GM10266 (cell line): ENCODE measurements at regions not wholly inside any gene's neighbourhood (a gene's known extent, or its start where the extent isn't known, plus 50 kb on each side); places are given as distances from the start of the nearest gene placed in this dataset.

Source experiments
- DNase-seq: peaks from one replicate; pipeline ENCODE4 v3.0.0; 2012; ENCODE audit errors: extremely low spot score
- TF ChIP-seq, protein P1 (sequence below): IDR thresholded peaks from 2 replicates; pipeline ENCODE4 v1.5.1; 2012; ENCODE audit warnings: mild to moderate bottlenecking, low read depth; ENCODE audit not compliant: control insufficient read depth, insufficient read depth; ENCODE audit errors: missing control alignments

DNA sequence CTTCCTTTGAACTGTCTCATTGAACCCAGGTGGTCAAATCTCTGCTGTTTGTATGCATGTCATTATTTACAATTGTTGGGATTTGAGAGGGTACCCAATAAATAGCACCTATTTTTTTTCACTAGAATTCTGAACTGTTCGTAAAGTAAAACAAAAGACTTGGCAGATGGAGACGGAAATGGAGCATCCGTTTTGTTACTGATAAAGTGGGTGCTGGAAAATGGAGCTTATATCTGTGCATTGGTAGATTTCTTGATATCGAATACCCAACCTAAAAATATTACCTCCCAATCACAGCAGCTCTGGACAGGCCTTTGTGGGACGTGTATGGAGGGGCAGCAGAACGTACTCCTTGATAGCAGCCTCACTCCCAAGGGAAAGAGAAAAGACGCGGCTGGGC, 224.4 kb downstream of the C12orf75 start:
- DNase-seq, result no peak
- TF ChIP-seq, protein P1, sequence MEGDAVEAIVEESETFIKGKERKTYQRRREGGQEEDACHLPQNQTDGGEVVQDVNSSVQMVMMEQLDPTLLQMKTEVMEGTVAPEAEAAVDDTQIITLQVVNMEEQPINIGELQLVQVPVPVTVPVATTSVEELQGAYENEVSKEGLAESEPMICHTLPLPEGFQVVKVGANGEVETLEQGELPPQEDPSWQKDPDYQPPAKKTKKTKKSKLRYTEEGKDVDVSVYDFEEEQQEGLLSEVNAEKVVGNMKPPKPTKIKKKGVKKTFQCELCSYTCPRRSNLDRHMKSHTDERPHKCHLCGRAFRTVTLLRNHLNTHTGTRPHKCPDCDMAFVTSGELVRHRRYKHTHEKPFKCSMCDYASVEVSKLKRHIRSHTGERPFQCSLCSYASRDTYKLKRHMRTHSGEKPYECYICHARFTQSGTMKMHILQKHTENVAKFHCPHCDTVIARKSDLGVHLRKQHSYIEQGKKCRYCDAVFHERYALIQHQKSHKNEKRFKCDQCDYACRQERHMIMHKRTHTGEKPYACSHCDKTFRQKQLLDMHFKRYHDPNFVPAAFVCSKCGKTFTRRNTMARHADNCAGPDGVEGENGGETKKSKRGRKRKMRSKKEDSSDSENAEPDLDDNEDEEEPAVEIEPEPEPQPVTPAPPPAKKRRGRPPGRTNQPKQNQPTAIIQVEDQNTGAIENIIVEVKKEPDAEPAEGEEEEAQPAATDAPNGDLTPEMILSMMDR, result no peak

DNA sequence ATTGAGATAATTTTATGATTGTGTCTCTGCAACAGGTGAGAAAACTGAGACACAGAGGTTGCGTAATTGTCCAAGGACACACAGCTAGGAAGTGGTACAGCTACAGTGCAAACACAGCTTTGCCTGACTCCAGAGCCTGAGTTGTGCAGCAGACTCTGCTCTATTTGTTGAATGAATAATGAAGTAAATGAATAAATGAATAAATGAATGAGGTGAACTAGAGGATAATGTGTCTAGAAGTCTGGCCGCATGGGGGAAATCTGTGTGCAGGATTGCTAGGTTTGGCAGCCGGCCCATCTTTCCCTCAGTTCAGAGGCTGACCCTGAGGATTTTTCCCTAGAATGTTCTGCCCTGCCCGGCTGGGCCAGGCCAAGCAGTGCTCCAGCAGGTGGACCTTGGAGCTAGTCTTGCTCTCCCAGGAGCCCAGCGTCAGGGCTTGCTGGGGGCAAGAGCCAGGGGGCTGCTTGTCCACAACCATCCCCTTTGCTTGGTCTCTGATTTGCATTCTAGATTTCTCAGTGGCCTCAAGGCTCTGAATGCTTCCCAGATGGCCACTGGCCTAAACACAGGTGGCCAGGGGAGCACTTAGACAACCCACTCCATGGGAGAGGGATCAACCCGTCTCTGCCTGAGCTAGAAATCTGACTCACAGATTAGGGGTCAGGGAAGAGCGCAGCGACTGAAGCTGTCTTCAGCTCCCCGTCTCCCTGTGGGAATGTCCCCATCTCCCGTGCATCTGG, 225.2 kb downstream of the C12orf75 start:
- no peak for DNase-seq
- TF ChIP-seq, protein P1, result no peak

DNA sequence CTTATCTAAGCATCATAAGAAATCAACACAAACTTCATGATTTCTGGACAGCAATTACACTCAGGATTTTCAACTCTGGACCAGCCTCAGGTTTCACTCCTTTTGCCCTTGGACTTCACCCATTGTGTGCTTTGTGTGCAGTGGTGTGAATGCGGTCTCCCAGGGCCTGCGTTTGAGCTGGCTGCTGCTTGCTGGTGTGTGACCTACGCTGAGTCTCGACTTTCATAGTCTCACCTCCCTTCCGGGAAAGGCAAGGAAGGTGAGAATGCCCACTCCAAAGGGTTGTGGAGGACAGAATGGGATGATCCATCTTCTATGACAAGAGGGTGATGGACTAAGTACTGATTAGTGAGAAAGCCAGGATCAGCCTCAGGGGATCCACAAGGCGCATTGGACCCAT, 228.8 kb downstream of the C12orf75 start:
- TF ChIP-seq, protein P1, result no peak
- DNase-seq, result no peak

DNA sequence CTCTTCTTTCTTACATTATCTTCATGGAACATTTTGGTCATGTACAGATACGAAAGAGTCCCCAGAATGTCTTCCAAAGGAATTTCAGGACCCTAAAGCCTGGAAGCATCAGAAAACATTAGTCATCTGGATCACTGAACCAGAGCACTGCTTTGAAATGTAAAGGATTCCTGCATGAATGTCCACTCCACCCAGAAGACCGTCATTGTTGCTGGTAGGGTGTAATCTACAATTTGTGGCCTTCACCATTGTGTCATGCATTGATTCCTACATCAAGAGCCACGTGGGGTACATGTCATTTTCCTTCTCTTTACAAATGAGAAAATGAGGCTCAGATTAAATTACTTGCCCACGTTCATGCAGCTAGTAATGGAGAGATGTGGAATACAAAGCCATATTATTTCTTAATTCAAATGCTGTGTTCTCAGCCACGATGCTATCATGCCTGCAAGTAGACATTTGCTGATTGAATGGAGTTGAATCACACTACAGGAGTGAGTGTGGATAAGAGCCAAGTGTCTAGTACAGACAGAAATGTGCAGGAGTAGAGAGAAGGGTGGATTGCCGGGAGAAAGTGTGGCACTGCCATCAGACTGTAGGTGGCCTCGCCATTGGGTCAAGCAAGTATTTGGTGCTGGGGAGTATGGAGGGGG, 231.2 kb downstream of the C12orf75 start:
- TF ChIP-seq, protein P1, result no peak
- DNase-seq, result no peak

DNA sequence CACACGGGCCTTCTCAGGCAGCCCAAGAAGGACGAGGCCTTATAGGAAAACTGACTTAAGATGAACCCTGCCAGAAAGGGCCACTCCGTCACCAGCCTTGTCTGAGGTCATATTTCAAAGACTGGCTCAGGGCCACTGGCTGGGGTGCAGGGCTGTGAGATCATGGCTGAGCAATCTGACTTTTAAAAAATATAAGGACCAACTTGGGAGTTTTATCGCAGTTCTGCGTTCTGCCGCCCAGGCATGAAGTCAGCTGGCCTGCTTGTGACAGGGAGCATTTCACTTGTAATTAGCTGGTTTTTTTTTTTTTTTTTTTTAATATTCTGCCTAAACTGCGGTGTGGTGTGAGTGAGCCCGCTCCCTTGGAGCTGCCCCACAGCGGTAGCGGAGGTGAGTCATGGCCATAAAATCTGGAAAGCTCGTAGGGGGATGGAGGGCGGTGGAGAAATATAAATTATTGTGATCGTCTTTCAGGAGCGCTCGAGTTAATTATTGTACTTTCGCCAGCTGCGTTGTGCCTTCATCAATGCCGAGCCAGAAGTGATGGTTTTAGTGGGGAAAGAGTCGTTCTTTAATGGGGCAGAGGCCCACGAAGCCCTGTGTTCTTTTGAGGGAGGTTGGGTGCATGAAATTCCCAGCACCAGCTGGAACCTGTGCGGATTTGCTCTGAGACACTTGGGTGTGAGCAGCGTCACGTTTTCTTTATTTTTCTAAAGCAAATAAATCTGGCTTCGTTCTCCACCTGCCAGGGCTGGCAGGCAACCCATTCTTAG, 231.9 kb downstream of the C12orf75 start:
- no peak for DNase-seq
- TF ChIP-seq, protein P1, result no peak

DNA sequence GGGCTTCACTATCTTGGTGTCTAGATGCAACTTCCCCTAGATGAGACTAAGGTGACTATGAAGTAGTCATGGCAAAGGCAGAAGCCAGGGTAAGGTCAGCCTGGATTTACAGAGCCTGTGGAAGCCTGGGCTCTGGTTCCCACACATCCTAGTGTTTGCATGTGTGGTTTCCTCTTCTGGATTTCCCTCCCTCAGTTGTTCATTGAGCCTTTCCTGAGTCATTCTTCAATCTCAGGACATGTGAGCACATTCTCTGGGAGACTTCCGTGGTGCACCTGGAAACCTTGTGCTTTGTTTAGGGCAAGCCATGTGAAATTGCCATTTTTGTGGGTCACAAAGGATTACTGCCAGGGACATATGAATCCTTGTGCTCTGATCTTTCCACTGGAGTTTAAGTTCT, 236.6 kb downstream of the C12orf75 start:
- DNase-seq, result no peak
- TF ChIP-seq, protein P1, result no peak
